GM23338 (cell line): ENCODE measurements at regions not wholly inside any gene's neighbourhood (a gene's known extent, or its start where the extent isn't known, plus 50 kb on each side); places are given as distances from the start of the nearest gene placed in this dataset.

Experiments used
- EZH2 ChIP-seq: fragments of 200-600 bp; sonication (generic); IDR thresholded peaks from one replicate; pipeline ENCODE4 v1.8.0; 2017; ENCODE audit warnings: antibody characterized with exemption, mild to moderate bottlenecking, low read depth; ENCODE audit not compliant: unreplicated experiment
- EZH2phosphoT487 ChIP-seq: fragments of 200-600 bp; sonication (generic); IDR thresholded peaks from one replicate; pipeline ENCODE4 v1.8.1; 2018; ENCODE audit warnings: antibody characterized with exemption; ENCODE audit not compliant: unreplicated experiment
- POLR2AphosphoS5 ChIP-seq: IDR thresholded peaks from 2 replicates; pipeline ENCODE4 v1.6.1; 2016; ENCODE audit warnings: antibody characterized with exemption, low read depth
- STAT1 ChIP-seq: IDR thresholded peaks from one replicate; pipeline ENCODE4 v1.6.1; 2016; ENCODE audit warnings: antibody characterized with exemption; ENCODE audit not compliant: unreplicated experiment
- ZNF114 ChIP-seq: fragments of 250-450 bp; sonication (Bioruptor Pico); IDR thresholded peaks from 2 replicates; pipeline ENCODE4 v1.5.0; 2020; ENCODE audit warnings: mild to moderate bottlenecking, moderate library complexity
- ZNF462 ChIP-seq: fragments of 250-450 bp; sonication (Bioruptor Pico); IDR thresholded peaks from 2 replicates; pipeline ENCODE4 v1.5.0; 2020; ENCODE audit warnings: mild to moderate bottlenecking, moderate library complexity
- TF ChIP-seq, protein P1 (sequence below): IDR thresholded peaks from 2 replicates; pipeline ENCODE4 v1.6.1; 2016; ENCODE audit warnings: antibody characterized with exemption

DNA sequence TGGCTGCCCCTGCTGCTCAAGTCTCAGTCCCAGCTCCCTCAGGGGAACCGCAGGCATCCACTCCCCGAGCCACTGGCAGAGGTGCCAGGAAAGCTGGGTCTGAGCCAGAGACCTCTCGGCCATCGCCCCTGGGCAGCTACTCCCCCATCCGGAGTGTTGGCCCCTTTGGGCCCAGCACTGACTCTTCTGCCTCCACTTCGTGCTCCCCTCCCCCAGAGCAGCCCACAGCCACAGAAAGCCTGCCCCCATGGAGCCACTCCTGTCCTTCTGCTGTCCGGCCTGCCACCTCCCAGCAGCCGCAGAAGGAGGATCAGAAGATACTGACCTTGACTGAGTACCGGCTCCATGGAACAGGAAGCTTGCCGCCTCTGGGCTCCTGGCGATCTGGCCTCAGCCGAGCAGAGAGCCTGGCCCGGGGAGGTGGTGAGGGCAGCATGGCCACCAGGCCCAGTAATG lies 49.8 kb upstream of the TESK1 start (continued):
- no peak for TF ChIP-seq ZNF462 (CRISPR knock-in tag)
- TF ChIP-seq, protein P1, sequence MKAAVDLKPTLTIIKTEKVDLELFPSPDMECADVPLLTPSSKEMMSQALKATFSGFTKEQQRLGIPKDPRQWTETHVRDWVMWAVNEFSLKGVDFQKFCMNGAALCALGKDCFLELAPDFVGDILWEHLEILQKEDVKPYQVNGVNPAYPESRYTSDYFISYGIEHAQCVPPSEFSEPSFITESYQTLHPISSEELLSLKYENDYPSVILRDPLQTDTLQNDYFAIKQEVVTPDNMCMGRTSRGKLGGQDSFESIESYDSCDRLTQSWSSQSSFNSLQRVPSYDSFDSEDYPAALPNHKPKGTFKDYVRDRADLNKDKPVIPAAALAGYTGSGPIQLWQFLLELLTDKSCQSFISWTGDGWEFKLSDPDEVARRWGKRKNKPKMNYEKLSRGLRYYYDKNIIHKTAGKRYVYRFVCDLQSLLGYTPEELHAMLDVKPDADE = no peak
- no peak for TF ChIP-seq STAT1
- no peak for TF ChIP-seq ZNF114 (CRISPR knock-in tag)
- TF ChIP-seq EZH2 = no peak
- no peak for TF ChIP-seq POLR2AphosphoS5
- no peak for TF ChIP-seq EZH2phosphoT487
